HL-60/S4 (cell line): ENCODE measurements at regions not wholly inside any gene's neighbourhood (a gene's known extent, or its start where the extent isn't known, plus 50 kb on each side); places are given as distances from the start of the nearest gene placed in this dataset.

Source experiments
- in situ Hi-C: fragments of 300-500 bp; cut with MboI; formaldehyde crosslinking; loops from 2 replicates; pipeline ENCODE4 v1.14.3; 2022; ENCODE audit warnings: low sequenced_read_pairs

GRCh38 chr2:207256476-207257207, 90.9 kb upstream of the KLF7 start:
- in situ Hi-C loops = no loop called here

DNA sequence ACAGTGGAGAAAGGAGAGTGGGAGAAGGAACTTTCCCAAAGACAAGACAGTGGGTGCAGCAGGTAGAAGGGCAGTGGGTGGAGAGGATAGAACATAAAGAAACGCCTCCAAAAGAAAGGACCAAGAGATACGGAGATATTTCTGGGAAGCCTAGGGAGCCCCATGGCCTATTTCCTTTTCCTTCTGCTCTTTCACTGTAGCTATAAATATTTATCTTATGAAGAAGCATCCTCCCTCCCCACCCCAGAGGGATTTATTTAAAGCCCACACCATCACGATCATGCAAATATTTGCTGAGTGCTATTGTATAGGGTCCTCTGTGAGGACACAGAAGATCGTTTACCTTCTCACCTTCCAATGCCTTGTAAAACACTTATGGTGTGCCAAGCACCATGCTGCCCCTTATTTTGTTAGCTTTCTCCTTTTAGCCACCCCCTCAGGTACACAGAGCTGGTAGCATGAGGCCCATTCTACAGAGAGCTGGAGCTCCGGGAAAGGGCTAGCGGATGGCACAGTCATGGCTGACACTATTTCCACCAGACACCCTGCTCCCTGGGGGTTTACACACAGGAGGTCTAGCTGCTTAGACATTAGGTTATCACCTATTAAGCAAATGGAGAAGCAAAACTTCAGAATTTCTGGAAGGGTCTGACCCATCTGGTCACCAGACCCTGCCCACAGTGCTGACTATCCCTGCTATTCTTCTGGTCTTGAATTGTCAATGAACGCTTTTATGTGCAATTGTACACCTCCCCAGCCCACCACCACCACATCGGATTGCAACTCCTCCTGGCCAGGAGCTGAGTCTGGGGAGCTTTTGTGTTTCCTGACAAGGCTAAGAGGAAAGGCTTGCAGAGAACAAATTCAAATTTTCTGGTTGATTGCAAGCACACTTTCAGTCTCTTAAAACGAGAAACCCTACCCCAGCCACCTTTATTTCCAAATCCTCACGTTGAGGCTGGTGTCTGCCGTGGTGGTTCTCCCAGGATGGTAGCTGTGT, 91.8 kb upstream of the KLF7 start:
- in situ Hi-C loops = no loop called here

GRCh38 chr2:207258263-207258991, 92.7 kb upstream of the KLF7 start:
- in situ Hi-C loops = no loop called here

DNA sequence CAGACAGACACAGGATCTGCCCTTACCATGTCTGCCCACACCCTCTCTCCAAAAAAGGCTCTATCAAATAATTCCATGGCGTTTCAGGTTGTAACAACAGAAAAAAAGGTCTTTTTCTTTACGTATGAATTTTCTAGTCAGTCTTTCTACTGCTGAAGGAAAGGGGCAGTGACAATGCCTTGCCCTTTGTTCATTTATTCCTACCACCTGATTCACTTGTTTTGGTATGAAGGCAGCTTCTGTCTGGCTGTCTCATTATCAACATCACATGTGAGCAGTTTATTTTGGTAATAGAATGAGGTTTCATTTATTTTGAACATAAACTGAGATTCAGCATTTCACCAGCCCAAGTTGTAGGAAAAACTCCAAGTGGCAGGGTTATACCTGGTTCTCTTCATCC, 94.3 kb upstream of the KLF7 start:
- in situ Hi-C loops = no loop called here

GRCh38 chr2:207260947-207261346, 95.2 kb upstream of the KLF7 start:
- in situ Hi-C loops = no loop called here

DNA sequence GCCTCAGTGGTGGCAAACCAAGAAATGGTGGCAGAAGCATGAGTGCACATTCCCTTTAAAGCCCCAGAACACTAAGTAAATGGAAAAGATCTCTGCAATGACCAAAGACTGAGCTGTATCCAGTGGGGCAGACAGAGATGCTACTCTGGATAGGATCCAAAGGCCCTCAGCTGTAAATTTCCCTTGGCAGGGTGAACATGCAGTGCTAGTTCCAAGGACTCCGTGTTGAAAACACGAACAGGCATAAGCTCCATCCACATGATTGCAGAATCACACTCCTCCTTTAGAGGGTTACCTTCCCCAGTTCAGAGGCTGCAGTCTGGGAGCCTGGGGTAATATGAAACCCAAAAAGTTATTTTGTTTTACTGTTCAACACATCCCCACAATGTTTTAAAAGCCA, 98.6 kb upstream of the KLF7 start:
- in situ Hi-C loops = no loop called here

DNA sequence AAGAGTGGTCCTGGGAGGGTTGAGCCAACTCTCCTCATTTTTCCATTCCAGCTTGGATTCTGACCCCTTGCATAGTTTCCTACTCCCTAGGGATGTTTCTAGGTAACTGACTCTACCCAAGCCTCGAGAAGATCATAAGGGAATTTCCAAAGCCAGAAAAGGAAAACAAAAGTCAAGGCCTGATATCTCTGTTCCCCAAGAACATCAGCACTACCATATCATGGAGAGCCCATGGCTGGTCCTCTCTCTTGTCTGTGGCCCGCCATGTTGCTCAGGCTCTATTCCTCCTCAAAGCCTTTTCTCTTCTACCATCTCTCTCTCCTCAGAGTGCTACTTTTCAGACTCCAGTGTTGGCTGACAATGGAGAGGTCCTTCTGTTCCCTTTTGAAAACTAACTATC, 99.6 kb upstream of the KLF7 start:
- in situ Hi-C loops = no loop called here

DNA sequence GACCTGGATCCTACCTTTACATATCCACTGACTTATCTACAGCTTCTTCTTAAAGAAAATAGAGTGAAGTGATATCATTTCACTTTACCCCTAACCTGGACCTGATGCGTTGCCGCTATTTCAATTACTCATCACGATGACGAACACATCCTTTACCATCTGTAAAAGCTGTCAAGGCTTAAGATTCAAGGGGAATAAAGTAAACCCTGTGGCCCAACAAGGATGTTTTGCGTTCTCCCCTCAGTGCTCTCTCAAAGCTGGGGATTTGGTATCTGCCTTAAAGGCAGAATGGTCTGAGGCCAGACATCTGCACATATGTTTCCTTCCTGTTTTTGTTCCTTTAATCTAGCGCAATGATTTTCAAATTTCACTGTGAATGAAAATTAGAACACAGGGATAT, 100.1 kb upstream of the KLF7 start:
- in situ Hi-C loops = no loop called here

DNA sequence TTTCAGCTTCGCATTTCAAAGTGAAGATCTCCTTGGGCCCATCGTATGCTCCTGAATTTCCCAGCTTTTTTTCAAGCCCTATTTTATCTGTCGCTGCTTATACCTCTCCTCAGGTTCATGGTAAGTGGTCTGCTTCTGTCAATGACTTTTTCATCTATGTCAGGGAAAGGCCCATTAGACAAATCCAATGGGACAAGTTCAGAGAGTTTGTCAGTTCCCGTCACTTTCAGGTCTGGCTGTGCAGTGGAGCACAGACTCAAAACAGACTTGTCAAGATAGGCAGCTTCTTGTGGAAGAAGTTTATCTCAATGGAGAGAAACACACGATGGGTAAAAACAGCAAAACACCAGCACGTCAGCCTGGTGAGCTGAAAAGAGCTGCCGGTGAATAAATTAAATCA, 100.9 kb upstream of the KLF7 start:
- in situ Hi-C loops = no loop called here

DNA sequence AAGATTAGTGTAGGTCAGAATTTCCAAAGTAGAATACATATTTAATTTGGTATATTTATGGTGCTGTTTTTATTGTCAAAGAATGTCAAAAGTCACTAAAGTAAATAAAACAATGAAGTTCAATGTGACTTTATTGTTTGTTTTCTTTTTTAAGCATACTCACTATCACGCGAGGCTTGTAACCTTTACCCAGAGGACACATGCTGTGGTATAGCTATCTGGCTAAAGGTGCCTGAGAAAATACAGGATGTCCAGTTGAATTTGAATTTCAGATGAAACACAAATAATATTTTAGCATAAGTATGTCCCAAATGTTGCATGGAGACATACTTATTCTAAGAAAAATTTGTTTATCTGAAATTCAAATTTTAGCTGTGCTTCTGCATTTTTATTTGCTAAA, 103.3 kb upstream of the KLF7 start:
- in situ Hi-C loops = no loop called here

DNA sequence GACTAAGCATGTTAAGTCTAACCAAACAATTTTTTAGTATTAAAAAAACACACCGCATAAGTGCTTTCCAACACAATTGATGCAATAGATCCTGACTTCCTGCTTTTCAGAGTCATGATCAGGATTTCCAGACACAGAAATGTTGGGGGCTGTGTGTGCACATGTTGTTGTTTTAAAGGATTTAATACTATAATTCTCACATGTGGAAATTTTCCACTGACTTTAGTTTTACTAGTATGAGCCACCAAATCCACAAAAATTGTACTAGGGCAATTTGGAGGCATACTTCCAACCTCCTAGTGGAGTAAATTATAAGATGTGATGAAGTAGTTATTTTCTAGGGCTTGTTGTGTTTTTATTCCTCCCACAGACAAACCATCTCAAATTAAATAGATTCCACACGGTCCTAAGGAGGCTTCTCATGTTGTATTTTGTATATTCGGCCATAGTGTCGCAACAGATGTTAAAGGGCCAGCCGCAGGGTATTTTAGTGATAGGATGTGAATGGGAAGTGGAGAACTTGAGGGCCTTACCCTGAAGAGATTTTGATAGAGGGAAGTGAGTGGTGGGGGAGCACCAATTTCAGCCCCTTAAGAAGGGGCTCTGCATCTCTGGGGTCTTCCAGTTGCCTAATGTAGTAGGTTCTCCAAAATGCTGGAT, 108.9 kb upstream of the KLF7 start:
- in situ Hi-C loops = no loop called here

- in situ Hi-C loops = no loop called here
These were observed 110.0 kb upstream of the KLF7 start for GRCh38 chr2:207275779-207276178.

- in situ Hi-C loops = no loop called here
These were observed 110.5 kb upstream of the KLF7 start for GRCh38 chr2:207276248-207276647.

DNA sequence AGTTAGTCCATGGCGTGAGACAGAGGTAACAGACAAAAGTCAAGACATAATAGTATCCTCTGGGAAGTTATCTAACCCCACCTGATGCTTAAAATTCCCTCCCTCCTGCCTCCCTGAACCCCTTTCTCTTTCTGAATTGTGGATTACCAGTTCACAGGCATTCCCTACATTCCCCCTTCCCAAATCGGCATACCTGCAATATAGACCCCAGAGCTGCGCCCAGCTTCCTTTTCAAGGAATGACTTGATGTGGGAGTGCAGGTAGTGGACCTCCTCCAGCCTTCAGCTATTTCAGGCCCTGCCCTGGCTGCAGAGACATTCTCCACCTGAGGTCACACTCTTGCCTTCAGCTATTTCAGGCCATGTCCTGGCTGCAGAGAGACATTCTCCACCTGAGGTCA, 111.1 kb upstream of the KLF7 start:
- in situ Hi-C loops = no loop called here

DNA sequence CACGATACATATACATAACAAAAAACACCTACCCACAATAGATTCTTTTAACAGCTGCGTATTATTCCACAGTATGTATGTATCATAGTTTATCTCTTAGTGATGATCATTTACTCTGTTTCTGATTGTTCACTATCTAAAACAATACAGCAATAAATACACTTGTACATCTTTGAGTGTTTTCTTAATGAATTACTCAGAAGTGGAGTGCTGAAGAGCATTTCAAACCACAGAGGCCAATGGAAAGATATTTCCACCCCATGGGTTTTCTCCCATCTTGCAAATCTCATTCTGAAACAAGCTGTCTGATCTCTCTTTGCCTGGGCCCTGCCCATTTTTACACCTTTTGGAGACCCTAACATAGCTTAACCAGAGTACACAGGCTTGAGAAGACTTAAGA, 113.8 kb upstream of the KLF7 start:
- in situ Hi-C loops = no loop called here

GRCh38 chr2:207281436-207281835, 115.7 kb upstream of the KLF7 start:
- in situ Hi-C loops = no loop called here

DNA sequence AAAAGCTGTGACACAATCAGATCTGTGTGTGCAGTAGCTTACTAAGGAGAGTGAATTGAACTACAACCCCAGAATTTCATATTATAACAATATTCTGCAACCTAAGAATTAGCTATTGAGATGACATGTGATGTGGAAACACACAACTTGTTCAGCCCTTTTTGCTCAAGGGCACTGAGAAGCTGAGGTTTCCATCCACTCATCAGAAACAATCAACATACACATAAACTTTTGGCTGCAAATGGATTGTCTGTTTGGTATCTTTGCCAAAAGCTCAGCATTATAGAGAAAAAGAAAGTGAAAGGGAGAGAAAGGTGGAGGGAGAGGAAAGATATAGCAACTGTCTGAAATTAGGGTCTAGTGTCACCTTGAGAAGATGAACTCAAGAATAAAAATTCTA, 117.2 kb upstream of the KLF7 start:
- in situ Hi-C loops = no loop called here

DNA sequence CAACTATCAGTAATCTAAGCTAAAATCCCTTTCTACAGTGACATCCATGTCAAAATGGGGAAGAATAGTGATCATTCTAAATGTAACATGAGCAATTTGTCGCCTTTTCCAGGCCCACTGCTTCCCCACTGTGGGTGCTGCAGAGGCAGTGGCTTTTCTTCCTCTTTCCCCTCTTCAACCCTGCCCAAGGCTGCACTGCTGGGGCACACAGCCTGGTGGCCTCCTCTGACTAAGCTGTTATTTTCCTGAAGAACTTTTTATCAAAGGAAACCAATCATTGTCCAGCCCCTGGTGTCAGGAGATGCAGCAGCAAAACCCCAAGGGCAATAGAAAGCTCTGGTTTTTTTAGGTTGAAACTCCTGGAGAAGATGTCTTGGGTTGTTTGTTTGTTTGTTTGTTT, 117.6 kb upstream of the KLF7 start:
- in situ Hi-C loops = no loop called here

GRCh38 chr2:207284556-207285472, 119.1 kb upstream of the KLF7 start:
- in situ Hi-C loops = no loop called here

- in situ Hi-C loops = no loop called here
These were observed 119.7 kb upstream of the KLF7 start for GRCh38 chr2:207285473-207285815.
